Liver (tissue), 3 donors: ENCODE measurements at regions not wholly inside any gene's neighbourhood (a gene's known extent, or its start where the extent isn't known, plus 50 kb on each side); places are given as distances from the start of the nearest gene placed in this dataset.

Source experiments
- FOXA1 ChIP-seq: IDR thresholded peaks from 2 replicates; pipeline ENCODE4 v1.6.1; 2016; ENCODE audit warnings: antibody characterized with exemption
- GABPA ChIP-seq, 2 donors: IDR thresholded peaks in 1 of 2; conservative IDR thresholded peaks in 1 of 2; 2 replicates each; pipeline ENCODE4 v1.6.1; 2016; ENCODE audit warnings: antibody characterized with exemption in 2 of 2, mild to moderate bottlenecking in 1 of 2, moderate library complexity in 1 of 2
- JUND ChIP-seq, 2 donors: IDR thresholded peaks; 2 replicates each; pipeline ENCODE4 v1.6.1; 2016; ENCODE audit warnings: antibody characterized with exemption in 2 of 2
- RAD21 ChIP-seq, 2 donors: IDR thresholded peaks; 2 replicates each; pipeline ENCODE4 v1.6.1; 2016; ENCODE audit warnings: antibody characterized with exemption in 2 of 2, mild to moderate bottlenecking in 2 of 2
- RXRA ChIP-seq, 2 donors: IDR thresholded peaks; 2 replicates each; pipeline ENCODE4 v1.6.1; 2017 to 2018; ENCODE audit warnings: antibody characterized with exemption in 2 of 2, mild to moderate bottlenecking in 1 of 2
- SP1 ChIP-seq: IDR thresholded peaks from 2 replicates; pipeline ENCODE4 v1.6.1; 2018; ENCODE audit warnings: antibody characterized with exemption, mild to moderate bottlenecking
- TAF1 ChIP-seq: conservative IDR thresholded peaks from 2 replicates; pipeline ENCODE4 v1.6.1; 2016; ENCODE audit warnings: antibody characterized with exemption, mild to moderate bottlenecking
- TF ChIP-seq, protein P1 (sequence below): fragments of 150-350 bp; IDR thresholded peaks from 2 replicates; pipeline ENCODE4 v1.5.1; 2017; ENCODE audit warnings: improper control_type of control experiment, low read depth, low read length; ENCODE audit not compliant: missing input control
- TF ChIP-seq, protein P2 (sequence below): IDR thresholded peaks from 2 replicates; pipeline ENCODE4 v1.6.1; 2016; ENCODE audit warnings: antibody characterized with exemption
- TF ChIP-seq, protein P3 (sequence below): IDR thresholded peaks from 2 replicates; pipeline ENCODE4 v1.6.1; 2016; ENCODE audit warnings: antibody characterized with exemption, mild to moderate bottlenecking
- donor health status: healthy.
- donor health status: healthy.

DNA sequence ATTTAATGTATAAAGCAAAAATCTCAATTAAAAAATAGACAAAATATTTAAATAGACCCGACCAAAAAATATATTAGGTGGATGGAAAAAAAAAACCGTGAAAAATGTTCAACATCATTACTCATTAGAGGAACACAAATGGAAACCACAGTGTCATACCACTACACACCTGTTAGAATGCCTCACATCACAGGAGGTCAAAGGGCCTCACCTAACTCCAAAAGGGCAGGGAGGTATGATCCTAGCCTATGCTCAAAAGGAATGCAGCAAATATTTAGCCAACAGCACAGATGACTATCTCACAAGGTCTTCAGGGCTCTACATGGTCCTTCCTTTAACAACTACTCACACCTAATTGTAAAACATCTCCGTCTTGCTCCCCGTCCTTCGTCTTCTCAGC lies 185.5 kb upstream of the SETBP1 start:
- TF ChIP-seq, protein P1, sequence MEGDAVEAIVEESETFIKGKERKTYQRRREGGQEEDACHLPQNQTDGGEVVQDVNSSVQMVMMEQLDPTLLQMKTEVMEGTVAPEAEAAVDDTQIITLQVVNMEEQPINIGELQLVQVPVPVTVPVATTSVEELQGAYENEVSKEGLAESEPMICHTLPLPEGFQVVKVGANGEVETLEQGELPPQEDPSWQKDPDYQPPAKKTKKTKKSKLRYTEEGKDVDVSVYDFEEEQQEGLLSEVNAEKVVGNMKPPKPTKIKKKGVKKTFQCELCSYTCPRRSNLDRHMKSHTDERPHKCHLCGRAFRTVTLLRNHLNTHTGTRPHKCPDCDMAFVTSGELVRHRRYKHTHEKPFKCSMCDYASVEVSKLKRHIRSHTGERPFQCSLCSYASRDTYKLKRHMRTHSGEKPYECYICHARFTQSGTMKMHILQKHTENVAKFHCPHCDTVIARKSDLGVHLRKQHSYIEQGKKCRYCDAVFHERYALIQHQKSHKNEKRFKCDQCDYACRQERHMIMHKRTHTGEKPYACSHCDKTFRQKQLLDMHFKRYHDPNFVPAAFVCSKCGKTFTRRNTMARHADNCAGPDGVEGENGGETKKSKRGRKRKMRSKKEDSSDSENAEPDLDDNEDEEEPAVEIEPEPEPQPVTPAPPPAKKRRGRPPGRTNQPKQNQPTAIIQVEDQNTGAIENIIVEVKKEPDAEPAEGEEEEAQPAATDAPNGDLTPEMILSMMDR: no peak
- TF ChIP-seq SP1 (no peak), TAF1 (no peak), RXRA (IDR thresholded peaks at IDR 0.05) (no peak), GABPA (IDR thresholded peaks at IDR 0.05 in 1 of 2, conservative IDR thresholded peaks at IDR 0.05 in 1 of 2) (no peak), RAD21 (IDR thresholded peaks at IDR 0.05) (no peak), JUND (IDR thresholded peaks at IDR 0.05) (no peak), FOXA1 (no peak)
- TF ChIP-seq, protein P2, sequence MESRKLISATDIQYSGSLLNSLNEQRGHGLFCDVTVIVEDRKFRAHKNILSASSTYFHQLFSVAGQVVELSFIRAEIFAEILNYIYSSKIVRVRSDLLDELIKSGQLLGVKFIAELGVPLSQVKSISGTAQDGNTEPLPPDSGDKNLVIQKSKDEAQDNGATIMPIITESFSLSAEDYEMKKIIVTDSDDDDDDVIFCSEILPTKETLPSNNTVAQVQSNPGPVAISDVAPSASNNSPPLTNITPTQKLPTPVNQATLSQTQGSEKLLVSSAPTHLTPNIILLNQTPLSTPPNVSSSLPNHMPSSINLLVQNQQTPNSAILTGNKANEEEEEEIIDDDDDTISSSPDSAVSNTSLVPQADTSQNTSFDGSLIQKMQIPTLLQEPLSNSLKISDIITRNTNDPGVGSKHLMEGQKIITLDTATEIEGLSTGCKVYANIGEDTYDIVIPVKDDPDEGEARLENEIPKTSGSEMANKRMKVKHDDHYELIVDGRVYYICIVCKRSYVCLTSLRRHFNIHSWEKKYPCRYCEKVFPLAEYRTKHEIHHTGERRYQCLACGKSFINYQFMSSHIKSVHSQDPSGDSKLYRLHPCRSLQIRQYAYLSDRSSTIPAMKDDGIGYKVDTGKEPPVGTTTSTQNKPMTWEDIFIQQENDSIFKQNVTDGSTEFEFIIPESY: no peak
- TF ChIP-seq, protein P3, sequence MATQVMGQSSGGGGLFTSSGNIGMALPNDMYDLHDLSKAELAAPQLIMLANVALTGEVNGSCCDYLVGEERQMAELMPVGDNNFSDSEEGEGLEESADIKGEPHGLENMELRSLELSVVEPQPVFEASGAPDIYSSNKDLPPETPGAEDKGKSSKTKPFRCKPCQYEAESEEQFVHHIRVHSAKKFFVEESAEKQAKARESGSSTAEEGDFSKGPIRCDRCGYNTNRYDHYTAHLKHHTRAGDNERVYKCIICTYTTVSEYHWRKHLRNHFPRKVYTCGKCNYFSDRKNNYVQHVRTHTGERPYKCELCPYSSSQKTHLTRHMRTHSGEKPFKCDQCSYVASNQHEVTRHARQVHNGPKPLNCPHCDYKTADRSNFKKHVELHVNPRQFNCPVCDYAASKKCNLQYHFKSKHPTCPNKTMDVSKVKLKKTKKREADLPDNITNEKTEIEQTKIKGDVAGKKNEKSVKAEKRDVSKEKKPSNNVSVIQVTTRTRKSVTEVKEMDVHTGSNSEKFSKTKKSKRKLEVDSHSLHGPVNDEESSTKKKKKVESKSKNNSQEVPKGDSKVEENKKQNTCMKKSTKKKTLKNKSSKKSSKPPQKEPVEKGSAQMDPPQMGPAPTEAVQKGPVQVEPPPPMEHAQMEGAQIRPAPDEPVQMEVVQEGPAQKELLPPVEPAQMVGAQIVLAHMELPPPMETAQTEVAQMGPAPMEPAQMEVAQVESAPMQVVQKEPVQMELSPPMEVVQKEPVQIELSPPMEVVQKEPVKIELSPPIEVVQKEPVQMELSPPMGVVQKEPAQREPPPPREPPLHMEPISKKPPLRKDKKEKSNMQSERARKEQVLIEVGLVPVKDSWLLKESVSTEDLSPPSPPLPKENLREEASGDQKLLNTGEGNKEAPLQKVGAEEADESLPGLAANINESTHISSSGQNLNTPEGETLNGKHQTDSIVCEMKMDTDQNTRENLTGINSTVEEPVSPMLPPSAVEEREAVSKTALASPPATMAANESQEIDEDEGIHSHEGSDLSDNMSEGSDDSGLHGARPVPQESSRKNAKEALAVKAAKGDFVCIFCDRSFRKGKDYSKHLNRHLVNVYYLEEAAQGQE: no peak
